Osteoblast (primary cell): ENCODE measurements at regions not wholly inside any gene's neighbourhood (a gene's known extent, or its start where the extent isn't known, plus 50 kb on each side); places are given as distances from the start of the nearest gene placed in this dataset.

Experiments used
- DNase-seq: peaks from one replicate; pipeline ENCODE4 v3.0.0; 2011; ENCODE audit warnings: low spot score, mixed read lengths; ENCODE audit not compliant: insufficient read length; ENCODE audit errors: missing footprints
- H2AFZ ChIP-seq: 2 replicates; pipeline ENCODE4 v1.6.0; 2011; ENCODE audit warnings: mild to moderate bottlenecking, low read length
- H3K27ac ChIP-seq: 2 replicates; pipeline ENCODE4 v1.5.1; 2011; ENCODE audit warnings: mild to moderate bottlenecking, low read depth, low read length, moderate library complexity
- H3K27me3 ChIP-seq: 2 replicates; pipeline ENCODE4 v1.6.0; 2012; ENCODE audit warnings: mild to moderate bottlenecking, control low read depth, inconsistent platforms, low read length, moderate library complexity; ENCODE audit not compliant: insufficient read depth
- H3K36me3 ChIP-seq: 2 replicates; pipeline ENCODE4 v1.5.1; 2011; ENCODE audit warnings: mild to moderate bottlenecking, low read length, control low read depth, moderate library complexity; ENCODE audit not compliant: insufficient read depth
- H3K4me1 ChIP-seq: 2 replicates; pipeline ENCODE4 v1.5.1; 2011; ENCODE audit warnings: mild to moderate bottlenecking, low read length, control low read depth, moderate library complexity; ENCODE audit not compliant: insufficient read depth
- H3K4me2 ChIP-seq: 2 replicates; pipeline ENCODE4 v1.6.0; 2011; ENCODE audit warnings: mild to moderate bottlenecking, low read length; ENCODE audit not compliant: insufficient read depth
- H3K4me3 ChIP-seq: fragments of 200-600 bp; sonication (generic); 3 replicates; pipeline ENCODE4 v1.5.1; 2012; ENCODE audit warnings: mild to moderate bottlenecking, low read length, inconsistent platforms; ENCODE audit not compliant: insufficient read depth
- H3K79me2 ChIP-seq: 2 replicates; pipeline ENCODE4 v1.6.0; 2012; ENCODE audit warnings: mild to moderate bottlenecking, low read length, control low read depth, inconsistent platforms; ENCODE audit not compliant: insufficient read depth
- H3K9me3 ChIP-seq: 2 replicates; pipeline ENCODE4 v1.5.1; 2011; ENCODE audit warnings: low read depth, low read length, control low read depth
- H4K20me1 ChIP-seq: 2 replicates; pipeline ENCODE4 v1.6.0; 2012; ENCODE audit warnings: mild to moderate bottlenecking, low read length, control low read depth; ENCODE audit not compliant: insufficient read depth
- TF ChIP-seq, protein P1 (sequence below): IDR thresholded peaks from 2 replicates; pipeline ENCODE4 v1.5.1; 2011; ENCODE audit warnings: mild to moderate bottlenecking, low read depth, low read length, moderate library complexity; ENCODE audit errors: extremely low read depth

- Histone ChIP-seq H3K27ac (no peak overlapping the region), H3K36me3 (no peaks in the 10 kb centered on the region), H3K4me3 (no peak overlapping the region), H3K79me2 (no peaks in the 10 kb centered on the region), H3K27me3 (no peaks in the 10 kb centered on the region), H3K9me3 (no peaks in the 10 kb centered on the region), H3K4me2 (no peak overlapping the region), H2AFZ (no peak overlapping the region), H4K20me1 (no peaks in the 10 kb centered on the region), H3K4me1 (peaks cover 3% of the 10 kb centered on the region)
- no peak for DNase-seq
- TF ChIP-seq, protein P1, sequence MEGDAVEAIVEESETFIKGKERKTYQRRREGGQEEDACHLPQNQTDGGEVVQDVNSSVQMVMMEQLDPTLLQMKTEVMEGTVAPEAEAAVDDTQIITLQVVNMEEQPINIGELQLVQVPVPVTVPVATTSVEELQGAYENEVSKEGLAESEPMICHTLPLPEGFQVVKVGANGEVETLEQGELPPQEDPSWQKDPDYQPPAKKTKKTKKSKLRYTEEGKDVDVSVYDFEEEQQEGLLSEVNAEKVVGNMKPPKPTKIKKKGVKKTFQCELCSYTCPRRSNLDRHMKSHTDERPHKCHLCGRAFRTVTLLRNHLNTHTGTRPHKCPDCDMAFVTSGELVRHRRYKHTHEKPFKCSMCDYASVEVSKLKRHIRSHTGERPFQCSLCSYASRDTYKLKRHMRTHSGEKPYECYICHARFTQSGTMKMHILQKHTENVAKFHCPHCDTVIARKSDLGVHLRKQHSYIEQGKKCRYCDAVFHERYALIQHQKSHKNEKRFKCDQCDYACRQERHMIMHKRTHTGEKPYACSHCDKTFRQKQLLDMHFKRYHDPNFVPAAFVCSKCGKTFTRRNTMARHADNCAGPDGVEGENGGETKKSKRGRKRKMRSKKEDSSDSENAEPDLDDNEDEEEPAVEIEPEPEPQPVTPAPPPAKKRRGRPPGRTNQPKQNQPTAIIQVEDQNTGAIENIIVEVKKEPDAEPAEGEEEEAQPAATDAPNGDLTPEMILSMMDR = no peak
These were observed 109.6 kb downstream of the CTNND1 start for GRCh38 chr11:57871231-57871630.

- no peaks in the 10 kb centered on the region for H4K20me1 ChIP-seq
- H3K4me1 ChIP-seq = peaks cover 3% of the 10 kb centered on the region
- no peak overlapping the region for H3K4me2 ChIP-seq
- TF ChIP-seq, protein P1 = no peak
- H3K27me3 ChIP-seq = no peaks in the 10 kb centered on the region
- H3K36me3 ChIP-seq = no peaks in the 10 kb centered on the region
- H3K27ac ChIP-seq = no peak overlapping the region
- H3K4me3 ChIP-seq = no peak overlapping the region
- H2AFZ ChIP-seq = no peak overlapping the region
- no peak for DNase-seq
- H3K9me3 ChIP-seq = no peaks in the 10 kb centered on the region
- no peaks in the 10 kb centered on the region for H3K79me2 ChIP-seq
These were observed 111.8 kb downstream of the CTNND1 start for GRCh38 chr11:57873196-57873911.

- Histone ChIP-seq H3K79me2 (no peaks in the 10 kb centered on the region), H3K27me3 (no peaks in the 10 kb centered on the region), H2AFZ (no peak overlapping the region)
These were observed 113.4 kb downstream of the CTNND1 start for GRCh38 chr11:57874981-57875380.

DNA sequence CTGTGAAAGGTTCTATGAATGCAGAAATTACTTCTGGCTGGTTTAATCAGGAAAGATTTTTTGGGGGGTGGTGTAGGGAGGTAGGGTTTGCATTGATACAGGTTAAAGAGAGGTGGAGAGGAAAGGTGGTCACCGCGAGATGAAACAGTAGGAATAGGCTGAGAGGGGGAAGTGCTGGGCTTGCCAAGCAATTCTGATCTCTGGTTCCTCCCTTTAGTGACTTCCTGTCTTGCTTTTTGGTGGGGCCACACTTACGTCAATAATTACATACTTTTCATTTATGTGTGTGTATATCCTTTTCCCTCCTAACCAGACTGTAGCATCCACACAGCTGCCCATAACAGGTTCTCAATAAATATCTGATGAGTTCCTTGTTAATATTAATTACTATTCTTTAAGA is 120.0 kb downstream of the CTNND1 start:
- Histone ChIP-seq H3K79me2 (no peaks in the 10 kb centered on the region), H3K4me3 (no peak overlapping the region), H3K9me3 (no peaks in the 10 kb centered on the region), H4K20me1 (no peaks in the 10 kb centered on the region), H2AFZ (no peak overlapping the region), H3K27me3 (no peaks in the 10 kb centered on the region), H3K4me1 (no peaks in the 10 kb centered on the region), H3K36me3 (no peaks in the 10 kb centered on the region), H3K27ac (no peak overlapping the region), H3K4me2 (no peak overlapping the region)
- TF ChIP-seq, protein P1 = no peak
- no peak for DNase-seq

More at GRCh38 chr11:57874981-57875380, 113.4 kb downstream of the CTNND1 start:
- Histone ChIP-seq H3K4me3 (no peak overlapping the region), H3K9me3 (no peaks in the 10 kb centered on the region), H3K4me2 (no peak overlapping the region), H3K27ac (no peak overlapping the region), H3K4me1 (peaks cover 3% of the 10 kb centered on the region), H3K36me3 (no peaks in the 10 kb centered on the region), H4K20me1 (no peaks in the 10 kb centered on the region)
- no peak for DNase-seq
- TF ChIP-seq, protein P1 = no peak
